ENCODE measurements at regions not wholly inside any gene's neighbourhood (a gene's known extent, or its start where the extent isn't known, plus 50 kb on each side); places are given as distances from the start of the nearest gene placed in this dataset.

- TF ChIP-seq CTCF (IDR thresholded peaks at IDR 0.05) (no peak), POLR2A (IDR thresholded peaks at IDR 0.05) (no peak)
Observed at GRCh38 chr16:52022177-52022576, 524.8 kb downstream of the TOX3 start.

Data from vagina (tissue), 2 donors.